ENCODE measurements at regions not wholly inside any gene's neighbourhood (a gene's known extent, or its start where the extent isn't known, plus 50 kb on each side); places are given as distances from the start of the nearest gene placed in this dataset.

GRCh38 chr14:86196471-86196870 is 666.5 kb downstream of the FLRT2 start:
- Histone ChIP-seq H3K9me1 (replicated peaks; ENCODE audit: control insufficient read depth, extremely low read depth, insufficient read depth, low read length) (no peaks in the 10 kb centered on the region), H3K36me3 (ENCODE audit: control insufficient read depth in 2 of 2, extremely low read depth in 1 of 2, insufficient read depth in 2 of 2, low read length in 2 of 2) (no peaks in the 10 kb centered on the region), H4K20me1 (replicated peaks; ENCODE audit: control insufficient read depth, extremely low read depth, insufficient read depth, low read length) (no peaks in the 10 kb centered on the region), H3K9me3 (replicated peaks; ENCODE audit: control insufficient read depth, insufficient read depth, low read length) (no peaks in the 10 kb centered on the region), H3K4me1 (ENCODE audit: control insufficient read depth, extremely low read depth, insufficient read depth, low read length) (no peaks in the 10 kb centered on the region), H3K27me3 (ENCODE audit: control insufficient read depth in 2 of 2, insufficient read depth in 2 of 2, low read length in 2 of 2) (no peaks in the 10 kb centered on the region), H3K27ac (ENCODE audit: insufficient read depth, low read depth, low read length) (no peak overlapping the region), H3K4me3 (replicated peaks in 1 of 3; ENCODE audit: insufficient read depth in 1 of 3, low read depth in 1 of 3, low read length in 3 of 3) (no peak overlapping the region), H3K4me2 (ENCODE audit: insufficient read depth, low read length) (no peak overlapping the region), H2AFZ (ENCODE audit: low read depth, low read length) (no peak overlapping the region), H3K79me2 (ENCODE audit: control insufficient read depth, insufficient read depth, low read length) (no peaks in the 10 kb centered on the region), H3K9ac (replicated peaks; ENCODE audit: extremely low read depth, insufficient read depth, low read length) (no peak overlapping the region)
- TF ChIP-seq POLR2A (IDR thresholded peaks at IDR 0.05; ENCODE audit: low read depth, low read length) (no peak), EZH2 (IDR thresholded peaks at IDR 0.05; ENCODE audit: borderline replicate concordance, low read depth, low read length, severe bottlenecking) (no peak), GATA2 (IDR thresholded peaks at IDR 0.05; ENCODE audit: insufficient read depth, insufficient read length, low read depth, low read length) (no peak), CTCF (IDR thresholded peaks at IDR 0.05; ENCODE audit: extremely low read depth in 1 of 2, insufficient read depth in 1 of 2, low read depth in 1 of 2, low read length in 2 of 2) (no peak), MAX (IDR thresholded peaks at IDR 0.05; ENCODE audit: insufficient read depth, insufficient read length) (no peak), JUN (IDR thresholded peaks at IDR 0.05; ENCODE audit: borderline replicate concordance, insufficient read depth, insufficient read length, low read depth) (no peak), FOS (IDR thresholded peaks at IDR 0.05; ENCODE audit: borderline replicate concordance, insufficient read depth, low read length) (no peak), MYC (IDR thresholded peaks at IDR 0.05; ENCODE audit: low read depth, low read length) (no peak), POLR2AphosphoS5 (IDR thresholded peaks at IDR 0.05; ENCODE audit: insufficient read depth, low read depth, low read length) (no peak)
- dilution Hi-C loops (cut with MboI; ENCODE audit: extremely low pct_ligation_motif_present, low sequenced_read_pairs) (no loop called here), intact Hi-C loops (cut with micrococcal nuclease) (no loop called here)
- FAIRE-seq (no peak), DNase-seq (ENCODE audit: low read depth, low spot score) (no peak)
- BruUV-seq (replicated peaks), result no TSS peak
- ChIA-PET CTCF (no interaction called here), POLR2A (no interaction called here)
